Vagina (tissue), 2 donors: ENCODE measurements at regions not wholly inside any gene's neighbourhood (a gene's known extent, or its start where the extent isn't known, plus 50 kb on each side); places are given as distances from the start of the nearest gene placed in this dataset.

Source experiments
- DNase-seq, 2 donors: peaks; one replicate each; pipeline ENCODE4 v3.0.0-alpha.2; 2017; ENCODE audit errors: extremely low spot score in 2 of 2
- H3K27ac ChIP-seq: fragments of 200-600 bp; sonication (generic); one replicate; pipeline ENCODE4 v1.5.1; 2019
- H3K27me3 ChIP-seq: fragments of 200-600 bp; sonication (generic); one replicate; pipeline ENCODE4 v1.5.1; 2019
- H3K36me3 ChIP-seq, 2 donors: fragments of 200-600 bp; sonication (generic); one replicate each; pipeline ENCODE4 v1.5.1; 2017 to 2019
- H3K4me1 ChIP-seq: fragments of 200-600 bp; sonication (generic); one replicate; pipeline ENCODE4 v1.5.1; 2019
- H3K4me3 ChIP-seq, 2 donors: fragments of 200-600 bp; sonication (generic); 1 replicate in 1 of 2; 2 replicates in 1 of 2; pipeline ENCODE4 v1.5.1; 2016 to 2019
- H3K9me3 ChIP-seq: fragments of 200-600 bp; sonication (generic); one replicate; pipeline ENCODE4 v1.5.1; 2019
- POLR2A ChIP-seq, 2 donors: fragments of 450-650 bp; IDR thresholded peaks; one replicate each; pipeline ENCODE4 v1.6.1; 2017; ENCODE audit warnings: antibody characterized with exemption in 2 of 2, mild to moderate bottlenecking in 2 of 2, moderate library complexity in 2 of 2
- POLR2AphosphoS5 ChIP-seq, 2 donors: sonication (generic); formaldehyde crosslinking; IDR thresholded peaks; one replicate each; pipeline ENCODE4 v1.9.0; 2017; ENCODE audit warnings: antibody characterized with exemption in 2 of 2, mild to moderate bottlenecking in 2 of 2, low read depth in 1 of 2; ENCODE audit not compliant: insufficient read depth in 1 of 2
- intact Hi-C: fragments of 100-400 bp; cut with DNase I; formaldehyde crosslinking; loops from one replicate; pipeline ENCODE4 v1.15.1; 2023
- TF ChIP-seq, protein P1 (sequence below), 3 experiments: fragments of 450-650 bp in 2 of 3; fragments of 200-600 bp in 1 of 3; sonication (generic) in 1 of 3; IDR thresholded peaks; one replicate each; pipeline ENCODE4 v1.5.1; 2017 to 2019; ENCODE audit warnings: antibody characterized with exemption in 3 of 3, mild to moderate bottlenecking in 2 of 3, moderate library complexity in 2 of 3

DNA sequence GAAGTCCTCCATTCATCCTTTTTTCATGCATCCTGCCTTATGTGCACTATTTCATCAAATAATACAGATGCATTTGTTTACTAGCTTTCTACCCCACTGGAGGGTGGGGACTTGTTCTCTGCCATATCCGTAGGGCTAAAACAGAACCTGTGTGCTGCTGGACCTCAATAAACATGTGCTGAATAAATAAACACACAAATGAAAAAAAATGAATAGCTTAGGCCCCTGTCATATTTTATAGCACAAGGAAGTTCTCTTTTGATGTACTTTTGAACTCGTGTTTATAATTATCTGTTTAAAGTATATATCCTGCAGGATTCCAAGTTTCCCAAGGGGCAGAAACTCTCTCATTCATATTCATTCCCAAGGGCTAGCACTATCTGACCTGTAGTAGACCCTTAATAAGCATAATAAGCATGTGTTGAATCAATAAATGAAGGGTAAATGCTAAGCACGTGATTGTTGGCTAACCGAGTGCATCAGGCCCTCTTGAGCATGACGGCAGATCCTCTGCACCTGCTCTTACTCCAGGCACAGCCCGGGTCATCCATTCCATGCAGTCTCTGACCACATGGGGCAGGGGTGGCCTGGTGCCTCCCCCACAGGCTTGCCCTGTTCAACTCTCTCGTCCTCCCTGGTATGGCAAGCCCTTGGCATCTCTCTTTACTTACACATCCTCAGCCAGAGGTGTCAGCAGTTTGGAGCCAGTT, 474.1 kb upstream of the ZMIZ1 start:
- Histone ChIP-seq H3K4me1 (no peaks in the 10 kb centered on the region), H3K36me3 (no peaks in the 10 kb centered on the region), H3K27ac (no peak overlapping the region), H3K27me3 (no peaks in the 10 kb centered on the region), H3K9me3 (no peaks in the 10 kb centered on the region), H3K4me3 (no peak overlapping the region)
- TF ChIP-seq POLR2AphosphoS5 (IDR thresholded peaks at IDR 0.05; ENCODE audit: insufficient read depth in 1 of 2, low read depth in 1 of 2), result no peak
- no peak for TF ChIP-seq POLR2A (IDR thresholded peaks at IDR 0.05)
- TF ChIP-seq, protein P1, sequence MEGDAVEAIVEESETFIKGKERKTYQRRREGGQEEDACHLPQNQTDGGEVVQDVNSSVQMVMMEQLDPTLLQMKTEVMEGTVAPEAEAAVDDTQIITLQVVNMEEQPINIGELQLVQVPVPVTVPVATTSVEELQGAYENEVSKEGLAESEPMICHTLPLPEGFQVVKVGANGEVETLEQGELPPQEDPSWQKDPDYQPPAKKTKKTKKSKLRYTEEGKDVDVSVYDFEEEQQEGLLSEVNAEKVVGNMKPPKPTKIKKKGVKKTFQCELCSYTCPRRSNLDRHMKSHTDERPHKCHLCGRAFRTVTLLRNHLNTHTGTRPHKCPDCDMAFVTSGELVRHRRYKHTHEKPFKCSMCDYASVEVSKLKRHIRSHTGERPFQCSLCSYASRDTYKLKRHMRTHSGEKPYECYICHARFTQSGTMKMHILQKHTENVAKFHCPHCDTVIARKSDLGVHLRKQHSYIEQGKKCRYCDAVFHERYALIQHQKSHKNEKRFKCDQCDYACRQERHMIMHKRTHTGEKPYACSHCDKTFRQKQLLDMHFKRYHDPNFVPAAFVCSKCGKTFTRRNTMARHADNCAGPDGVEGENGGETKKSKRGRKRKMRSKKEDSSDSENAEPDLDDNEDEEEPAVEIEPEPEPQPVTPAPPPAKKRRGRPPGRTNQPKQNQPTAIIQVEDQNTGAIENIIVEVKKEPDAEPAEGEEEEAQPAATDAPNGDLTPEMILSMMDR (IDR thresholded peaks at IDR 0.05), result no peak
- intact Hi-C loops, result no loop called here
- DNase-seq, result no peak

DNA sequence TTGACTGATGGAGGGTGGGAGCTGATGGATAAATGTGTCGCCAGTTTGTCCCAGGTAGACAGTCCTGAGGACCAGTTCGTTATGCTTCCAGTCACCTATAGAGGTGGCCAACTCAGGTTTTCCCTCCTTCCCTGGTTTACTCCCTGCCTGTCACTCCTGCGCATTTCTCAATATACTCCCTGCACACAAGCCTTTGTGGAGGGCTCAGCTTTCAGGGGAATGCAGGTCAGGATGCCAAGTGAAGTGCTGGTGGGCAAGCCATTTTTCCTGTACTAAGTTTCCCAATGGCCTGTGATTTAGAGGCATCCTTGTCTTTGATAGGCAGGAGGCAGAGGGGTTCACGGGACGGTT, 473.5 kb upstream of the ZMIZ1 start:
- Histone ChIP-seq H3K9me3 (no peaks in the 10 kb centered on the region), H3K4me1 (no peaks in the 10 kb centered on the region), H3K4me3 (no peak overlapping the region), H3K27me3 (no peaks in the 10 kb centered on the region), H3K27ac (no peak overlapping the region), H3K36me3 (no peaks in the 10 kb centered on the region)
- peak; percentile 46 to 70 for DNase-seq
- intact Hi-C loops, result no loop called here
- no peak for TF ChIP-seq POLR2A (IDR thresholded peaks at IDR 0.05)
- TF ChIP-seq, protein P1 (IDR thresholded peaks at IDR 0.05), result no peak
- TF ChIP-seq POLR2AphosphoS5 (IDR thresholded peaks at IDR 0.05; ENCODE audit: insufficient read depth in 1 of 2, low read depth in 1 of 2), result no peak

DNA sequence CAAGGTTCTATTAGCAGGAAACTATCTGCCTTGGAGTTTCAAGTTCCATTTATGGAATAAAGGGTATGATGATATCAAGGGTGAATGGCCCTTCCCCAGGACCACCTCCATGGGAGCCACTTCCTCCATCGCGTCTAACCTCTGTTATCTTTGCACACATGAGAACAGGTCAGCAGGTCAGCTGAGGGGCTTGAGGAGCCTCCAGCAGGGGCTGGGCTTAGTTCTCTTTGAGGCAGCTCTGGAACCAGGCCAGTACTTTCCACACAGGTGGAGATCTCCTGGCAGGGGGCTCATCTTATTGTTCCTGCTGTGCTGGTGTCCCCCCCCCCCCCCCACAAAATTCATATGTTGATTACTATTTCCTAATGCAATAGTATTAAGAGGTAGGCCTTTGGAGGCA, 472.2 kb upstream of the ZMIZ1 start:
- H3K27me3 ChIP-seq, result no peaks in the 10 kb centered on the region
- H3K4me3 ChIP-seq, result no peak overlapping the region
- H3K4me1 ChIP-seq, result no peaks in the 10 kb centered on the region
- H3K9me3 ChIP-seq, result no peaks in the 10 kb centered on the region
- peak; percentile 6 to 61 for DNase-seq
- no peaks in the 10 kb centered on the region for H3K36me3 ChIP-seq
- no peak overlapping the region for H3K27ac ChIP-seq
- no peak for TF ChIP-seq POLR2A (IDR thresholded peaks at IDR 0.05)
- TF ChIP-seq, protein P1 (IDR thresholded peaks at IDR 0.05), result no peak
- no peak for TF ChIP-seq POLR2AphosphoS5 (IDR thresholded peaks at IDR 0.05; ENCODE audit: insufficient read depth in 1 of 2, low read depth in 1 of 2)
- intact Hi-C loops, result no loop called here

DNA sequence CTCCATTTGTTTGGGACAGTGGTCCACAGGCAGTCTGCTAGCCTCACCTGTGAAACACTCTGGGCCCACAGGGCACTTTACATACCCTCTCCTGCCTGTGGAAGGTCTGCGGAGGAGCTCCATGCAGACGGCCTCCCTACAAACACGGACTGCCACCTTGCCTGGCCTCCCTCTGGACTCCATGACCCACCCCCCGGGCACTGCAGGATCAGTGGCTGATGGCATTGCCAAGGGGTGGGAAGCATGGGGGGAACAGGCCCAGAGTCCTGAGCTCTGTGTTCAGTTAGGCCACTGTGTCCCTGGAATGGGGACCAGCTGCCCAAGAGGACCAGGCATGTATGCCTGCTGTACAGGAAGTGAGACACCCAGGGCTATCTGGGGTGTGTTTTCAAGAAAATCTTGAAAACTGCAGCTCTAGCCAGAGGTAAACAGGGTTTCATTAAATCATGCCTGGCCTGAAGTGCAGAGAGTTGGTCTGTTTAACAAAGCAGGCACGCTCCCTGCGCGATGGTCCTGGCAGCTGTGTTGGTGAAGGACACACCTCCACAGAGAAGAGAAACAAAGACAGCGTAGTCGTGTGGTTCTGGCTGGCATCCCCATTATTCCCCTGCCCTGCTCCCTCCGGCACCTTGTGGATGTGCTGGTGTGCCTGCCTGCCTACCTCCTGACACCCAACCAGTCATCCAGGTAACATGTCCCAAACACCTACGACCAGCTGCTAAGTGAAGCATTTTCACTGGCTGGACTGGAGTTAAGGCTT, 470.8 kb upstream of the ZMIZ1 start:
- H3K36me3 ChIP-seq, result no peaks in the 10 kb centered on the region
- intact Hi-C loops, result no loop called here
- TF ChIP-seq, protein P1 (IDR thresholded peaks at IDR 0.05), result no peak
- TF ChIP-seq POLR2A (IDR thresholded peaks at IDR 0.05) (no peak), POLR2AphosphoS5 (IDR thresholded peaks at IDR 0.05; ENCODE audit: insufficient read depth in 1 of 2, low read depth in 1 of 2) (no peak)
- no peak overlapping the region for H3K4me3 ChIP-seq
- H3K4me1 ChIP-seq, result no peaks in the 10 kb centered on the region
- no peaks in the 10 kb centered on the region for H3K9me3 ChIP-seq
- no peaks in the 10 kb centered on the region for H3K27me3 ChIP-seq
- H3K27ac ChIP-seq, result no peak overlapping the region
- DNase-seq, result peak; percentile 67 to 74
